CD4-positive, alpha-beta T cell treated with Interleukin-6 for 4 hours (primary cell): ENCODE measurements at regions not wholly inside any gene's neighbourhood (a gene's known extent, or its start where the extent isn't known, plus 50 kb on each side); places are given as distances from the start of the nearest gene placed in this dataset.
A peak's percentile ranks its signal among the peaks of the same experiment; 100 is the strongest.
"Not testable (repeated sequence)": the region's sequence is repeated elsewhere in the genome, so short reads cannot be mapped to it uniquely, and the experiment has no call there.

ENCODE experiments used
- DNase-seq: peaks from one replicate; pipeline ENCODE4 v3.0.0-alpha.2; 2020; ENCODE audit warnings: mixed read lengths

GRCh38 chr22:42217752-42218280 lies 52.6 kb downstream of the TCF20 start:
- no peak for DNase-seq

GRCh38 chr22:42217019-42217751 lies 53.3 kb downstream of the TCF20 start:
- no peak for DNase-seq

- DNase-seq: no peak
Measured at GRCh38 chr22:42214633-42215415, 55.6 kb downstream of the TCF20 start.

- DNase-seq: no peak
Measured at GRCh38 chr22:42208362-42208761, 62.1 kb downstream of the TCF20 start.

- no peak for DNase-seq
Measured at GRCh38 chr22:42207918-42208317, 62.5 kb downstream of the TCF20 start.

GRCh38 chr22:42203609-42204008 lies 66.8 kb downstream of the TCF20 start:
- DNase-seq: no peak

GRCh38 chr22:42202669-42203068 lies 67.8 kb downstream of the TCF20 start:
- peak; percentile 67 for DNase-seq

- peak; percentile 37 for DNase-seq
Measured at GRCh38 chr22:42202048-42202447, 68.4 kb downstream of the TCF20 start.

GRCh38 chr22:42199025-42199424 lies 68.4 kb upstream of the CYP2D6 start:
- no peak for DNase-seq

GRCh38 chr22:42198226-42198625 lies 67.6 kb upstream of the CYP2D6 start:
- DNase-seq: no peak

- no peak for DNase-seq
Measured at GRCh38 chr22:42196454-42196853, 65.8 kb upstream of the CYP2D6 start.

- DNase-seq: no peak
Measured at GRCh38 chr22:42194953-42195352, 64.3 kb upstream of the CYP2D6 start.

GRCh38 chr22:42194104-42194851 lies 63.7 kb upstream of the CYP2D6 start:
- DNase-seq: no peak

GRCh38 chr22:42192547-42192946 lies 61.9 kb upstream of the CYP2D6 start:
- DNase-seq: no peak

GRCh38 chr22:42190274-42190673 lies 59.7 kb upstream of the CYP2D6 start:
- no peak for DNase-seq

GRCh38 chr22:42189761-42190160 lies 59.2 kb upstream of the CYP2D6 start:
- DNase-seq: no peak

GRCh38 chr22:42188808-42189447 lies 58.3 kb upstream of the CYP2D6 start:
- no peak for DNase-seq

- DNase-seq: no peak
Measured at GRCh38 chr22:42187646-42188045, 57.0 kb upstream of the CYP2D6 start.

- DNase-seq: no peak
Measured at GRCh38 chr22:42185915-42186439, 55.4 kb upstream of the CYP2D6 start.

GRCh38 chr22:42184852-42185251 lies 54.2 kb upstream of the CYP2D6 start:
- no peak for DNase-seq

- not testable (repeated sequence) for DNase-seq
Measured at GRCh38 chr22:42183461-42184059, 53.0 kb upstream of the CYP2D6 start.

- peak; percentile 67 for DNase-seq
Measured at GRCh38 chr22:42180349-42180842, 49.8 kb upstream of the CYP2D6 start.
